VCaP (cell line): ENCODE measurements at regions not wholly inside any gene's neighbourhood (a gene's known extent, or its start where the extent isn't known, plus 50 kb on each side); places are given as distances from the start of the nearest gene placed in this dataset.

Experiments
- H3K27ac ChIP-seq: fragments of 450-650 bp; 2 replicates; pipeline ENCODE4 v1.5.1; 2017
- CTCF ChIP-seq: fragments of 450-650 bp; conservative IDR thresholded peaks from 2 replicates; pipeline ENCODE4 v1.5.1; 2017; ENCODE audit warnings: mild to moderate bottlenecking, moderate library complexity

- no peak for TF ChIP-seq CTCF
- H3K27ac ChIP-seq = no peak overlapping the region
These were observed 311.5 kb downstream of the CDH2 start for GRCh38 chr18:27865431-27865830.

GRCh38 chr18:27863780-27864430, 313.0 kb downstream of the CDH2 start:
- H3K27ac ChIP-seq = no peak overlapping the region
- TF ChIP-seq CTCF = no peak

- TF ChIP-seq CTCF = no peak
- H3K27ac ChIP-seq = no peak overlapping the region
These were observed 314.8 kb downstream of the CDH2 start for GRCh38 chr18:27862041-27862682.

GRCh38 chr18:27861539-27861938, 315.4 kb downstream of the CDH2 start:
- H3K27ac ChIP-seq = no peak overlapping the region
- no peak for TF ChIP-seq CTCF

- no peak for TF ChIP-seq CTCF
- H3K27ac ChIP-seq = no peak overlapping the region
These were observed 316.2 kb downstream of the CDH2 start for GRCh38 chr18:27860701-27861107.

GRCh38 chr18:27860011-27860410, 316.9 kb downstream of the CDH2 start:
- H3K27ac ChIP-seq = no peak overlapping the region
- no peak for TF ChIP-seq CTCF

GRCh38 chr18:27856820-27857219, 320.1 kb downstream of the CDH2 start:
- TF ChIP-seq CTCF = no peak
- H3K27ac ChIP-seq = peak overlapping the region; percentile 28
